GM21619 (cell line): ENCODE measurements at regions not wholly inside any gene's neighbourhood (a gene's known extent, or its start where the extent isn't known, plus 50 kb on each side); places are given as distances from the start of the nearest gene placed in this dataset.
"Not testable (repeated sequence)": the region's sequence is repeated elsewhere in the genome, so short reads cannot be mapped to it uniquely, and the experiment has no call there.

ENCODE experiments used
- ATAC-seq: cut with Tn5 transposase; IDR thresholded peaks from one replicate; pipeline ENCODE4 v1.9.1; 2021; ENCODE audit not compliant: unreplicated experiment

DNA sequence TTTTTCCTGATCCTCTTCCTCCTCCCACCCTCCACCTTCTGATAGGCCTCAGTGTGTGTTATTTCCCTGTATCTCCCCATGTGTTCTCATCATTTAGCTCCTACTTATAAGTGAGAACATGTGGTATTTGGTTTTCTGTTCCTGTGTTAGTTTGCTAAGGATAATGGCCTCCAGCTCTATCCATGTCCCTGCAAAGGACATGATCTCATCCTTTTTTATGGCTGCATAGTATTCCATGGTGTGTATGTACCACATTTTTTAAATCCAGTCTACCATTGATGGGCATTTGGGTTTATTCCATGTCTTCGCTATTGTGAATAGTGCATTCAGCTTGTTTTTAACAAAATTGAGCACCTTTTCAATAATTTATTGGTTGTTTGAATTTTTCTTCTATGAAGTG, 130.8 kb upstream of the ARHGAP20 start:
- not testable (repeated sequence) for ATAC-seq

DNA sequence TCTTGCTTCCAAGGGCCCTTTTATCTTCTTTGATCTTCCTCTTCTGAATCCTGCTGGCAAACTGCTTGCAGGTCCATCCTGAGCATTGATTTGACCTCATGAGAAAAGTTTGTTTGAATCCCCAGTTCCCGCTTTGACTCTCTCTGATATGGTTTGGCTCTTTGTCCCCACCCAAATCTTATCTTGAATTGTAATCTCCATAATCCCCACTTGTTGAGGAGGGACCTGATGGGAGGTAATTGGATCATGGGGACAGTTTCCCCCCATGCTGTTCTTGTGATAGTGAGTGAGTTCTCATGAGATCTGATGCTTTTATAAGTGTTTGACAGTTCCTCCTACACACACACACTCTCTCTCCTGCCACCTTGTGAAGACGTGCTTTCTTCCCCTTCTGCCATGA, 126.6 kb upstream of the ARHGAP20 start:
- no peak for ATAC-seq

DNA sequence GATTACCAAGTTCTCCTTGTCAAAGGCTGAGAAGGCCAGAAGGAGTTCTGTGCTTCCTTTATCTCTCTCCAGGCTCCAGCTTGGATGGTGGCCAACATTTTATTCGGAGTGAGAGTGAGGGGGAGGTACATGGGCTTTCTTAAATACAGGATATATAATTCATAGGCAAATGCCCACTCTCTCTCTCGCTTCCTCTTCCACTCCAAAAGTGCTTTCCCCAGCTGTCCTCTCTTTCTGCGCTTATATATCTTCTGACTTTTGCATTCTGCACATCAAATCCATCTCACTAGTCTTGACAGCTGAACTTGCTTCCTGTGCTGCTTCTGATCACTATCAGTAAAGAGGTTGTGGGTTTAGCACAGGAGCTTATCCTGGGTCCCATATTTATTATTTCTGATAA, 125.4 kb upstream of the ARHGAP20 start:
- ATAC-seq: no peak

DNA sequence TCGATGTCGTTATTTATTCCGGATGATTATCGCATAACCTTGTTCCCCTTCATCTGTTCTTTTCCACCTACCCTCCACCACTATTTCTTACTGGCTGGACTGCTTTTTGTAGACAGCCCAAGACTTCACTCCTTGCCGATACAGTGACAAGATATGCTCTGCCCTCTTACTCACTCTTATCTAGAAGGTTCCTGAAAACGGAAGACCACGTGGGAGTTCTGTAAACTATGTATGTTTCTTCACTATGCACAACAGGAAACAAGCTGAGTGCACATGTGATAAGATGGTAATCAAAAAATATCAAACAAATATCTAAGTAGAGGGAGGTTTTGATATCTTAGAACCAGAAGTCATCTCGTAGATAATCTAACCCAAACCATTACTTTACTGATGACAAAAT, 122.9 kb upstream of the ARHGAP20 start:
- no peak for ATAC-seq

DNA sequence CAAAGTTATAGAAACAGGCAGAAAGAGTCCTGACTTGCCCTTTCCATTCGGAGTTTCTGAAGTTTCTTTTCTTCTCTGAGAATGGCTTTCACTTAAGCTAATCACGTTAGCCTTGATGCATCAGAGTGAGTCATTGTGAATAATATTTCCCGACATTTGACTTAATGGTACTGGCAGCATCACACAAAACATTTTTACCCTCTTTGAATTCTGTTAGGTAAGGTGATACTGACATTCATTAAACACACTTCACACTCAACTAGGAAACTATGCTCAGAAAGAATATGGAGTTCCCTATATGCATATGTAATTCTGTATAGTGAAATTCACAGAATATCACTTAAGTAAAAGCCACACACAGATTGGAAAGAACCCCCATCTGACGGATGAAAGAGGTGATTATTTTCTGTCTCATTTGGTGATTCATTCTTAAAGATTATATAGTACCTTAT, 120.8 kb upstream of the ARHGAP20 start:
- no peak for ATAC-seq

DNA sequence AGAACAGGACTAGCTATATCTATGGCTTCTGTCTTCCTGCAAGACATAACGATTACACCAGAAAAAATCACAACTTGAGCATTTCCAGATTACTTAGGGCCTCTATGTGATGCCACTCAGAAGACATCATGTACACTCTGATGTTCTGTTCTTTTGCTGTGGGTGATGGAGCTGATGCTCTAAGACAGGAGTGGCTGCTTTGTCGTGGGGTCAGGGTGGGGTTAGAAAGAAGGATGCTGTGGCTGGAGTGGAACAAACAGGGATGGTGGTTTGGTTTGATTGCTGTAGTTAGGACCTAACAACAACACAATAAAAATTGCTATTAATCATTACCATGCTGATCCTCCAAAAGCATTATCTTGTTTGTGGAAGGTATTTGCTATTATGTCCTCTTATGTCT, 120.3 kb upstream of the ARHGAP20 start:
- no peak for ATAC-seq

DNA sequence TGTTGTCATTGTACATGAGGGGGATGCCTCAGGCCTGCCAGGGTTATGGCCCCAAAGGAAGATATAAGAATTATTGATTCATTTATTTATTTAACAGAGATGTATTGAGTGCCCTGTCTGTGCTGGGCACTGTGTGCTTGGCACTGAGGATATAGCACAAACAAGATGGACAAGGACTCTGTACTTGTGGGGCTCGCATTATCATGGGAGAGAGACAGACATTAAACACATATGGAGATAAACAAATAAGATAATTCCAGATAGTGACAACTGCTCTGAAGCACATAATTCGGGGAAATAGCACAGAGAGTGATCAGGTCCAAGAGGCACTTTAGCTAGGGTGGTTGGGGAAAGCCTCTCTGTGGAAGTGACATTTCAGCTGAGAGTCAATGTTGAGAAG, 119.8 kb upstream of the ARHGAP20 start:
- no peak for ATAC-seq

DNA sequence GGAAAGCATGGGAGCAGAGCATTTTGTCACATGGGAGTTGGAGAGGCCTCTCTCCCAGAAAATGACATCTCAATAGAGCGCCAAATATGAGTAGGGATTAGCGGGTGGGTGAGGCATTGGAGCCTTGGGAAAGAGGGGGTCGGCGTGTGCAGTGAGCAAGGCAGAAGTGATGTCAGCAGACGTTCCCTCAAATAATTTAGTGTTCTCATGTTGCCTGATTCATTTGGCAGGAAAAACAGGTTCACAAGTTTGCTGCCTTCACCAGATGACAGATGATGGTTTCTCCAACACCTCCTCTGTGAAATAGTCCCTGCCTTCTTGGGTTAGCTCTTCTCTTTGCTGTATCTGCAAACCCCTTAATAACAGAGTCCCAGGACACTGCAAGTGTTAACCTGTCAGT, 118.5 kb upstream of the ARHGAP20 start:
- ATAC-seq: no peak

DNA sequence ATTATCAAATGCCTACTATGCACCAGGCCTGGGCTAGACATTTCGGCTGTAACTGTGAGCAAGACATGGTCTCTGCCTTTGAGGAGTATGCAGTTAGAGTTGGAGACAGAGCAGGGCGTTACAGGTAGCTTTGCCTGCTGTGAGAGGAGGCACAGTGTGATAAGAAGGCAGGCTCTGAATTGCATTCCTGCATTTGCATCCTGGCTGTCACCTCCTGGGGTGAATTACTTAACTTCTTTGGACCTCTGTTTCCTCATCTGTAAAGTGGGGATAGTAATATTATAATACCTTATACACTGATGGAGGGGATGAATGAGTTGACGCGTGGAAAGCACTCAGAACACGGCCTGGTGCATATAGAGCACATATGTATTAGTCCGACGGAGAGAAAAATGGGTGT, 118.1 kb upstream of the ARHGAP20 start:
- ATAC-seq: no peak

DNA sequence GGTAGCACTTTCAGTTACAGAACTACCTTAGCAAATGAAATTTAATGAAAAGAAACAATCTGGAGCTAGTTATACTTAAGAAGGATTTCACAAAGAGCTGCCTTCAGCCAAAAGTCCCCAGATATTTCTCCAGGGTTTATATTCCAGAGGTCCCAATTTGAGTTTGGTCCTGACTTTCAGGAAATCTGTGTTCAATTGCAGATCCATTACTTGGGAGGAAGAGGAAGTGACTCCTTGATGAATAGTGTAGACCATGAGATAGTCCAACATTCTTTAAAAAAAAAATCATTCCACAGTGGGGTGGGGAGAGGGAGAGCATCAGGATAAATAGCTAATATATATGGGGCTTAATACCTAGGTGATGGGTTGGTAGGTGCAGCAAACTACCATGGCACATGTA, 117.6 kb upstream of the ARHGAP20 start:
- ATAC-seq: no peak

DNA sequence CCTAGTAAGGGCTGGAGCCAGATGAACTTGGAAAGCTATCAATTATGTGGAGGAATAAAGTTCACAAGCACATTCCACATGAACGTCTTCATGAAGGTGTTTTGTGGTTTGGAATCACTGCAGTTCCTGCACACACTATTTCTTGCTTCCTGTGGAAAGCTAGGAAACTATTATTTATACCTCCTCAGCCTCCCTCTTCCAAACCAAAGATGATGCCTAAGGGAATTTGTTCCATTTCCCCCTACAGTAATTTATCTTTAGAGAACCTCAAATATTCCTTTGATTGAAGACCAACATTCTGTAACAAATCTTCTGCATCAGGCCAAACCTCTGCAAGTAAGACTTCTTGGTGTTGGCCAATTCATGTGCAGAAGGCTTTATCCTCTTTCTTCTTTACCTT, 115.8 kb upstream of the ARHGAP20 start:
- ATAC-seq: no peak

DNA sequence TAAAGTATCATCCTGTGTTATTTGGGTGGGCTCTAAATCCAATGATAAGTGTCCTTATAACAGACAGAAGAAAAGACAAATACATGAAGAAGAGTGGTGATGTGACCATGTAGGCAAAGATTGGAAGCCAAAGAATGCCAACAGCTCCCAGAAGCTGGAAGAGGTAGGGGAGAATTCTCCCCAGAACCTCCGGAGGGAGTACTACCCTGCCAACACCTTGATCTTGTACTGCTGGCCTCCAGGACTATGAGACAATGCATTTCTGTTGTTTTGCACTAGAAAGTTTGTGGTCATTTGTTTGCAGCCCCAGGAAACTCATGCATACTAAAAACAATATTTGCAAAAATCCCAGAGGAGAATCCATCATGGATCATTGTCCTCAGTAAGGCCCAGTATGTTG, 115.0 kb upstream of the ARHGAP20 start:
- no peak for ATAC-seq

DNA sequence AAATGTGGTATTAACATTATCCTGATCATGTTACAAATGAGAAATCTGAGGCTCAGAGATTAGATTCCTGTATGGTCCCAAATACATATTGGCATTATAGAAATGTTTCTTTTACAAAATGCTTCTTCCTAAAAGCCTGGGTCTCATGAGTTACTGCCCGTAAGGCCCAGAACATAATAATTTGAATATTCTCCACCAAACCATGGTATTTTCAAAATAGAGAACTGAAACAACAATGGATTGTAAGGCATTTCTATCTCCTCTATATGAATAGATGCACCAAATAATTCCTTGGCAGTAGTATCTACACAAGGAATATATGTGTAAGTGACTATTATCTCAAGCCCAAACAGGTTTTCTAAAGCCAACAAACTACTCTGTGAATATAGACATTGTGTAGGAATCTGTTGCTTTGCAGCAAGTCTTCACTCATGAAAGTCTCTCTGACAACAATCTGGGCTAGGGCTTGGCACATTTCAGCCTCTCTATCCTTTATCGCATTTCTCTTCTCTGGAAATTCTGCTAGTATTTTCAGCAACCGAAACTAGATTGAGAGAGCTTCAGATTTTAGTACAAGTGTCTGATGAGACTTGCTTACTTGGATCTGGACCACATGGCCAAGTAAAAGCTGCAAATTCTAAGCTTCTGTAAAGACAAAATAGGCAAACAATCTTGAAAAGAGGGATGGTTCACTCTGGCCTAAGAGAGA, 112.8 kb upstream of the ARHGAP20 start:
- no peak for ATAC-seq

DNA sequence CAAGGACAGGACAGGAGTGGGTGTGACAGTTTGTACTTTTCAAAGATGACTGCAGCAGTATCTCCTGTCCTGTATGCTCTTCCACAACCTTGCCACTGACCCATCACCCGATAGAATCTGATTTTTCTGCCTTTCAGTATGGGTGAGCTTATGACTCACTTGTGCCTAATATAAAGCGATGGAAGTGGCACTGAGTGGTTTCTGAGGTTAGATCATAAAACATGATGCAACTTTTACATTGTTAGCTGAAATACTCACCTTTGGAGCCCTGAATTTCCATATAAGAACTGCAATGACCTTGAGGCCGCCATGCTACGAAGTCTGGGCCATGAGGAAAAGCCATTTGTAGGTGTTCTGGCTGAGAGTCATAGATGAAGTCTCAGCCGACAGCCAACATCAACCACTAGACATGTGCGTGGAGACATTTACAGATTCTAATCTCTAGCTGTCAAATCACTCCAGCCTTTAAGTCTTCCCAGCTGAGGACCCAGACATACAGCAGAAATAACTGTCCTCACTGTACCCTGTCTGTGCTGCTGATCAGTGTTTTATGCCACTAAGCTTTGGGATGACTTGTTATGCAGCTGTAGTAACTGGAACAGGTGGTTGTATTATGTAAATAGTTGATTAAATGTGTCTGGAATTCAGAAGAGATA, 105.9 kb upstream of the ARHGAP20 start:
- ATAC-seq: no peak

DNA sequence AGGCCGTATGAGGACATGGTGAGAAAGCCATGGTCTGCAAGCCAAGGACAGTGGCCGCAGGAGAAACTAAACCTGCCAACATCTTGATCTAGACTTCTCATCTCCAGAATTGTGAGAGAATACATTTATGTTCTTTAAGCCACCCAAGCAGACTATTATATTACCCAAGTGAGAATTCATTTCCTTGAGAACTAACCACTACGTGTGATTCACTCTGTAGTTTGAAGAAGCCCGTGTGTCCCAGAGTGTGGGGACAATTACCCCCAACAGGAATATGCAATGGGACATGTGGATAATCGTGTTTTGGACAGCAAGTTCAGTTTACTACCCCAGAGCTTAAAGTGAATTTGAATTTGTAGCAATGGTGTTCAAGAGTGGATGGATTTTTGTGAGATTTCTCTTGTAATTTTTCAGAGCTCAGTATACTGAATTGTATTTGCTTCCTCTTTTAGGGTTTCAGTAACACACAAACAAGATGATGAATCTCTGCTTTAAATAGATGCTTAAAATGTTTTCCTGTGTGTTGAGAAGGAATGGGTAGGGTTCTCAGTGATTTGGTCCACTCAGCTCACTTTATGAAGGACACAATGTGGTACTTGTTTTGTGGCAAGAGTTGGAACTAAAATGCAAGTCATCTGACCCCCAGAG, 100.0 kb upstream of the ARHGAP20 start:
- ATAC-seq: no peak

DNA sequence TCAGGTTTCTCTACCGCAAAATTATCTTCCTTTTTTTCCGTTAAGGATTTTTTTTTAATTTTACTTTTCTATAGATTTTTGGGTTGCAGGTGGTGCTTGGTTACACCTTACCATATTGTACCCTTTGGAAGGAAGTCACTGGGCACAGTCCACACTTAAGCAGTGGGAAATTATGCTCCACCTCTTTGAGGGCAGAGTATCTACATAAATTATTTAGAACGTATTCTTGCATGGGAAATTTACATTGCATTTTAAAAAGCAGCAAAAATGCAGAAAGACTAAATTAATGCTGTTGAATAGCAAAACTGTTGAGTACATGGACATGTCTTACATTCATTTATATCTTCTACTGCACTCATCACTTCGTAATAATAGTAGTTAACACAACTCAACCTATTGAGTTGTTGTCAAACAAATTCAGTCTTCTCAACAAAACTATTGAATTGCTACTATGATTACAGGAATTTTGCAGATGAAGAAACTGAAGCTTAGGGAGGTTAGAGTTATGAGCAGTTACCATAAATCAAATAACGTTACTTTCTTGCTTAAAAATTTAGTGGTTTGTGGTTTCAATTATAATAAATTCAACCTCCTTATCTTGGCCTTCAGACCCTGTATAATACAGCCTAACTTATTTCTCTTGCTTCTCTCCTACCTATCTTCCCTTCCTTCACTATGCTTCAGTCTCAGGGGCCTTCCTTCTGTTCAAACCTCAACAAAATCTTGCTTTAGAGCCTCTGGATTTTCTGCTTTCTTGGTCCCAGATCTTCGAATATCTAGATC, 97.4 kb upstream of the ARHGAP20 start:
- ATAC-seq: no peak

DNA sequence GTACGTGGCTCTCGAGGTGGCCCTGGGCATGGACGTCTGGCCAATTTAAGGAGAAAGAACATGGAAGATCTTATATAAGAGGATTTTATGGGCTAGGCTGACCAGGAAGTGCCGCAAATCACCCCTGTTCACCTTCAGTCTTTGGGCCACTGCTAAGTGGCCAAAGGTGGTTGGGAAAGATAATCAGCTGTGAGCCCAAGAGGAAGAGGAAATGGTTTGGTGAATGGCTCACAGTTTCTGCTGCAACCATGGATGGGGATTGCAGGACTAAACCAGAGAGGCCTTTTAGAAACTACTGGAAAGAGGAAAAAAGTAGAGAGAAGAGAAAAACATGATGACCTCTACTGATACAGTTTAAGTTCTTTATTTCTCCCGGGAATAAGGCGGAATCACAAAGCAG, 96.0 kb upstream of the ARHGAP20 start:
- ATAC-seq: no peak

DNA sequence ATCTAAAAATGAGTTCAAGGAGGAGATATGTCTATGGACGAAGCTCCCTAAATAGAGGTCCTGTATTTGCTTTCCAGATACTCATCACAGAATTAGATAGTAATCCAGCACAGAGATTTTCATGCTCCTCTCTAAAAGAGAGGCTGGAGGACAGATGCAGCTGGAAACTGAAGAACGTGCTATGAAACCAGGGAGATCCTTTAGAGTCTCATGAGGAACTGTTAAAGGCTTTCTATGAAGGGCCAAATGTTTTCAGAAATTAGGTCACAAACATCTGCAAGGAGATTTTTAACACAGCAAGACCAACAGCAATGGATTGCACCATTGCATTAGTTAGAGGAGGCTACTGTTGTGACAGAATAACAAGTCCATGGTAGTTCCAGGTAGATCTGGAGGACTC, 95.6 kb upstream of the ARHGAP20 start:
- ATAC-seq: no peak

DNA sequence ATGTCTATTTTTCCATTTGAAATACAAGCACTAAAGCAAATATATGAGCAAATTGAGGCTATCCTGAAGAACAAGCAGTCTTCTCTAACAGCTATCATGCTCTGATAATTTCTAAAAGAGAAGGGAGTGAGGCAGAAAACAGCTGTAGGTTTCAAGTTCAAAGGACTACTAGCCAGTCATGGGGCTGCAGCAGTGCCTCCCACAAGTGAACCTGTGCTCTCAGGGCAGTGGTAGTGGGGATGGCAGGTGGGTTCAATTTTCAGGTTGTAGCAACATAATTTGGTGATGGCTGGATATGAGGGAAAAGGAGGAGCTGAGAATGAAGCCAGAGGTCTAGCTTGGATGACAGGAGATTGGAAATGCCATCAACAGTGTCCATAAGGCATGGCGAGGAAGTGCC, 93.5 kb upstream of the ARHGAP20 start:
- no peak for ATAC-seq

DNA sequence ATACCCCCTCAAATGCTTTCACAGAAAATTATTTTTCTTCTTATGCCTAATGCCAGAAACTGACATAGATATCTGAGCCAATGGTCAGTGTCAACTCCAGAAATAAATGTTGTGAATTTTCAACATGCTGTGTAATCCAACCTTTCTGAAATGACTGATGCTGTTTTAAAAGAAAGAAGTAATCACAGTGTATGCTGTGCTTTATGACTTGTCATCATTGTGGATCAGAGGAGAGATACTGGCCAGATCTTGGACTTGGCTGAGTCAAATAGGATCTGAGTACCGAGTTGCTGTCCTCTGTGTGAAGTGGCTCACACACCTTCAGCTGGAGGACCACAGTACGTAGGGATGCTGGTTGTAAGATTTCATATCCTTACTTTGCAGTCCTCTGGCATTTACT, 89.9 kb upstream of the ARHGAP20 start:
- no peak for ATAC-seq

DNA sequence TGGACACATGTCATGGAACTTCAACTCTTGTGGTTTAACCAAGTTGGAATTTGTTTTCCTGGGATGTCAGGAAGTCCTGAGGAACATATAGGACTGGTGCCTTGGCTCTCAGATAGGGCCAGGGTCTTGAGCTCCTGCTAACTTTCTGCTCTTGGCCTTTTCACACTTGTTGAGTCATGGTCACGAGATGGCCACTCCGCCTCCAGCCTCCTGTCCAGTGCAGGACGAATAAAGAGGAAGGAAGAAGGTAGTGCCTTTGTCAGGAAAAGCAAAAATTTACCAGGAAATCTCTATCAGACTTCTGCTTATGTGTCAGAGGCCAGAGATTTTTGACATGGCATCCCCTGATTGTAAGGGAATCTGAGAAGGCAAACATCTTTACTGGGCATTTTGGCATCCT, 89.1 kb upstream of the ARHGAP20 start:
- no peak for ATAC-seq
